Endothelial cell (in vitro differentiated cells): ENCODE measurements at regions not wholly inside any gene's neighbourhood (a gene's known extent, or its start where the extent isn't known, plus 50 kb on each side); places are given as distances from the start of the nearest gene placed in this dataset.
A peak's percentile ranks its signal among the peaks of the same experiment; 100 is the strongest.

ENCODE experiments used
- DNase-seq: peaks from one replicate; pipeline ENCODE4 v3.0.0; 2021; ENCODE audit warnings: low spot score
- H3K27ac Mint-ChIP-seq: one replicate; pipeline ENCODE4 v1.8.0; 2021; ENCODE audit warnings: mixed read lengths, inconsistent platforms; ENCODE audit not compliant: unreplicated experiment
- H3K27me3 Mint-ChIP-seq: one replicate; pipeline ENCODE4 v1.8.0; 2021; ENCODE audit warnings: mild to moderate bottlenecking, moderate library complexity, mixed read lengths, inconsistent platforms; ENCODE audit not compliant: unreplicated experiment
- H3K36me3 Mint-ChIP-seq: one replicate; pipeline ENCODE4 v1.8.0; 2021; ENCODE audit warnings: mild to moderate bottlenecking, low read depth, mixed read lengths, inconsistent platforms; ENCODE audit not compliant: unreplicated experiment
- H3K4me1 Mint-ChIP-seq: one replicate; pipeline ENCODE4 v1.8.0; 2021; ENCODE audit warnings: mild to moderate bottlenecking, mixed read lengths, inconsistent platforms; ENCODE audit not compliant: unreplicated experiment
- H3K4me3 Mint-ChIP-seq: one replicate; pipeline ENCODE4 v1.8.0; 2021; ENCODE audit warnings: mild to moderate bottlenecking, mixed read lengths, inconsistent platforms; ENCODE audit not compliant: unreplicated experiment
- H3K9me3 Mint-ChIP-seq: one replicate; pipeline ENCODE4 v1.8.0; 2021; ENCODE audit warnings: mixed read lengths, inconsistent platforms; ENCODE audit not compliant: unreplicated experiment
- CTCF ChIP-seq: fragments of 200-600 bp; sonication (generic); IDR thresholded peaks from one replicate; pipeline ENCODE4 v1.5.0; 2021; ENCODE audit warnings: antibody characterized with exemption; ENCODE audit not compliant: unreplicated experiment

DNA sequence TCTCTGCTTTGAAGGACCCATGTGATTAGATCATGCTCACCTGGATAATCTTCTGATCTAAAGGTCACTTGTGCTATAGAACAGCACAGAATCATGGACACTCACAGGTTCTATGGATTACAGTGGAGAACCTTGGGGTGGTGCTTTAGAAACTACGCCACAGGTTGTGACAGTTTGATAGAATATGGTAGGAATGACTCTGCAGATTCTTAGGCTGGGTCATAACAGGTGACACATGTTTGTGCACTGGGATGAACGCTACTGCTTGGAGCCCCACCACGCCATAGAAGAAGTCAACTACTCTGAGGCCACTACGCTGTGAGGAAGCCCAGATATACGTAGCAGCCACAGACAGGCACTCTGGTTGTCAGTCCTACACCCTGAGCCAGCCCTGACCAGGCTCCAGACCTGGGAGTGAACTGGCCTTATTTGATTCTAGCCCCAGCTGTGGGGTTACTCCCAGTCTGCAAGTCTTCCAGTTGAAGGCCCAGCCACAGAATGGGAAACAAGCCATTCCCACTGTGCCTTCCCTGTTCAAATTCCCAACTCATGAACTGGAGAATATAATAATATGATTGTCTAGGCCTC lies 99.0 kb upstream of the SLC24A3 start:
- Mint-ChIP-seq H3K36me3 (no peaks in the 10 kb centered on the region), H3K27ac (no peak overlapping the region), H3K4me1 (no peaks in the 10 kb centered on the region), H3K27me3 (no peaks in the 10 kb centered on the region), H3K4me3 (no peak overlapping the region), H3K9me3 (no peaks in the 10 kb centered on the region)
- TF ChIP-seq CTCF, result no peak
- no peak for DNase-seq

- Mint-ChIP-seq H3K9me3 (no peaks in the 10 kb centered on the region), H3K36me3 (no peaks in the 10 kb centered on the region), H3K27me3 (no peaks in the 10 kb centered on the region), H3K27ac (no peak overlapping the region), H3K4me1 (no peaks in the 10 kb centered on the region), H3K4me3 (no peak overlapping the region)
- no peak for TF ChIP-seq CTCF
- no peak for DNase-seq
These were observed 98.0 kb upstream of the SLC24A3 start for GRCh38 chr20:19114410-19114809.

DNA sequence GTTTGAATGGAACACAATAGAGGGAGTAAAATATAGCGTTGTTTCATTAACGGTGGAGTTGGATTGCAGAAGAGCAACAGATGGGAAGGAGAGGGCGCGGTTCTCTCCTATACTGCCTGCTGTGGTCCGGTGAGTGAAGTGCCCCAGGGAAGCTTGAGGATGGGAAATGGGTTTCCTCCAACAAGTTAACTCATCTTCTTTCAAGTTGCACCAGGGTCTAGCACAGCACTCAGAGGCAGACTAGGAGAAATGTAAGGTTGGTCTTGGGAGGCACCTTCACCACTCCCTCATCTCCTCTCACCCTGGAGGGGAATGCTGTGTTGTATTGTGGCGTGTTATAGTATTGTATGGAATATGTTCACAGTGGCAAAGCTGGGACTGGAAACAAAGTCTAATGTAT lies 96.9 kb upstream of the SLC24A3 start:
- H3K9me3 Mint-ChIP-seq, result no peaks in the 10 kb centered on the region
- DNase-seq, result no peak
- H3K27me3 Mint-ChIP-seq, result no peaks in the 10 kb centered on the region
- no peak overlapping the region for H3K4me3 Mint-ChIP-seq
- no peaks in the 10 kb centered on the region for H3K36me3 Mint-ChIP-seq
- H3K27ac Mint-ChIP-seq, result no peak overlapping the region
- TF ChIP-seq CTCF, result no peak
- H3K4me1 Mint-ChIP-seq, result no peaks in the 10 kb centered on the region

GRCh38 chr20:19120011-19120410 lies 92.4 kb upstream of the SLC24A3 start:
- no peak for DNase-seq
- no peak for TF ChIP-seq CTCF
- Mint-ChIP-seq H3K9me3 (no peaks in the 10 kb centered on the region), H3K27ac (no peak overlapping the region), H3K4me3 (no peak overlapping the region), H3K4me1 (no peaks in the 10 kb centered on the region), H3K36me3 (no peaks in the 10 kb centered on the region), H3K27me3 (no peaks in the 10 kb centered on the region)

DNA sequence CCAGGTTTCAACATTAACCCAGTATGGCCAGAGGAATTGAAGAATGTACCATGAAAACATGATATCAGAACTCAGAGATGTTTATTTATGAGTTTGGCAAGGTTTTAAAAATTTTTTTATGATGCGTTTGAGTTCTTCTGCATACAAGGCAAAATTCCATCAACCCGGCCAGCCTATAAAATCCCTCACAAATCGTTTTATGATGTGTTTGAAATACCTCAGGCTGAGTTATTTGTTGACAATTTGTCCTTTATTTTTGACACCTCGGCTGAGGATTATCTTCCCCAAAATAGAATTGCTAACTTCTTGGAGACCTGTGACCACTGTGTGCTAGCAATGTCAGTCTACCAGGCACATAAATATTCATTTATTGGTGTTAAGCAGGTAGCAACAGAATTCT lies 91.9 kb upstream of the SLC24A3 start:
- Mint-ChIP-seq H3K9me3 (no peaks in the 10 kb centered on the region), H3K4me1 (no peaks in the 10 kb centered on the region)

More for the DNA sequence above, 91.9 kb upstream of the SLC24A3 start:
- no peak for TF ChIP-seq CTCF
- H3K36me3 Mint-ChIP-seq, result no peaks in the 10 kb centered on the region
- no peaks in the 10 kb centered on the region for H3K27me3 Mint-ChIP-seq
- H3K4me3 Mint-ChIP-seq, result peak overlapping the region; percentile 9
- no peak for DNase-seq
- no peak overlapping the region for H3K27ac Mint-ChIP-seq
